Prostate gland (tissue), 2 donors: ENCODE measurements at regions not wholly inside any gene's neighbourhood (a gene's known extent, or its start where the extent isn't known, plus 50 kb on each side); places are given as distances from the start of the nearest gene placed in this dataset.

Experiments
- POLR2A ChIP-seq: fragments of 450-650 bp; IDR thresholded peaks from one replicate; pipeline ENCODE4 v1.6.1; 2016; ENCODE audit warnings: antibody characterized with exemption, mild to moderate bottlenecking
- POLR2AphosphoS5 ChIP-seq: sonication (generic); formaldehyde crosslinking; IDR thresholded peaks from one replicate; pipeline ENCODE4 v1.6.1; 2017; ENCODE audit warnings: antibody characterized with exemption
- TF ChIP-seq, protein P1 (sequence below), 4 experiments: fragments of 200-600 bp in 2 of 4; fragments of 450-650 bp in 2 of 4; sonication (generic) in 2 of 4; IDR thresholded peaks; 1 replicate in 3 of 4; 2 replicates in 1 of 4; pipeline ENCODE4 v1.5.1; 2016 to 2019; ENCODE audit warnings: antibody characterized with exemption in 4 of 4, mild to moderate bottlenecking in 2 of 4, moderate library complexity in 2 of 4

DNA sequence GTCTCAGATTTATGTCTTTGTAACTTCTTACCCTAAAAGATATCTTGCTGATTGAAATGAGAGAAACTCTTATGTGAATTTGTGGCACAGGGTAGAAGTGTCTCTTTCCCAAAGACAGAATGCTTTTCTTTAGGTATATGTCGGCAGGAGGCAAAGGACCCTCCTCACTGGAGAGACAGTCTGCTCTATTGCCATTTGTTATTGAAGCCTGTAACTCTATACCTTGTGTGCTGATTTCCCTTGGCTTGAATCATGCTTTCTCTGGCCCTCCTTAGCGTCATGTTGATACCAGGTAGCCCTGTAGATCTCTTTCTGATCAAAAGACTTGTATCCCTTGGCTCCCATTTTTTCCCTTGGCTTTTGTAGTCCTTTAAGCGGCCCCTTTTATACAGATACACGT lies 284.3 kb downstream of the CXXC4 start:
- TF ChIP-seq POLR2AphosphoS5 (no peak), POLR2A (no peak)
- TF ChIP-seq, protein P1, sequence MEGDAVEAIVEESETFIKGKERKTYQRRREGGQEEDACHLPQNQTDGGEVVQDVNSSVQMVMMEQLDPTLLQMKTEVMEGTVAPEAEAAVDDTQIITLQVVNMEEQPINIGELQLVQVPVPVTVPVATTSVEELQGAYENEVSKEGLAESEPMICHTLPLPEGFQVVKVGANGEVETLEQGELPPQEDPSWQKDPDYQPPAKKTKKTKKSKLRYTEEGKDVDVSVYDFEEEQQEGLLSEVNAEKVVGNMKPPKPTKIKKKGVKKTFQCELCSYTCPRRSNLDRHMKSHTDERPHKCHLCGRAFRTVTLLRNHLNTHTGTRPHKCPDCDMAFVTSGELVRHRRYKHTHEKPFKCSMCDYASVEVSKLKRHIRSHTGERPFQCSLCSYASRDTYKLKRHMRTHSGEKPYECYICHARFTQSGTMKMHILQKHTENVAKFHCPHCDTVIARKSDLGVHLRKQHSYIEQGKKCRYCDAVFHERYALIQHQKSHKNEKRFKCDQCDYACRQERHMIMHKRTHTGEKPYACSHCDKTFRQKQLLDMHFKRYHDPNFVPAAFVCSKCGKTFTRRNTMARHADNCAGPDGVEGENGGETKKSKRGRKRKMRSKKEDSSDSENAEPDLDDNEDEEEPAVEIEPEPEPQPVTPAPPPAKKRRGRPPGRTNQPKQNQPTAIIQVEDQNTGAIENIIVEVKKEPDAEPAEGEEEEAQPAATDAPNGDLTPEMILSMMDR (IDR thresholded peaks at IDR 0.05), result no peak
